CD4-positive, alpha-beta T cell treated with Interleukin-15 for 4 hours (primary cell): ENCODE measurements at regions not wholly inside any gene's neighbourhood (a gene's known extent, or its start where the extent isn't known, plus 50 kb on each side); places are given as distances from the start of the nearest gene placed in this dataset.
"Not testable (repeated sequence)": the region's sequence is repeated elsewhere in the genome, so short reads cannot be mapped to it uniquely, and the experiment has no call there.

Source experiments
- DNase-seq: peaks from one replicate; pipeline ENCODE4 v3.0.0-alpha.2; 2020; ENCODE audit warnings: low spot score

- no peak for DNase-seq
Observed at GRCh38 chr1:18561967-18562366, 68.7 kb upstream of the PAX7 start.

GRCh38 chr1:18564676-18565075 lies 66.0 kb upstream of the PAX7 start:
- DNase-seq: no peak

DNA sequence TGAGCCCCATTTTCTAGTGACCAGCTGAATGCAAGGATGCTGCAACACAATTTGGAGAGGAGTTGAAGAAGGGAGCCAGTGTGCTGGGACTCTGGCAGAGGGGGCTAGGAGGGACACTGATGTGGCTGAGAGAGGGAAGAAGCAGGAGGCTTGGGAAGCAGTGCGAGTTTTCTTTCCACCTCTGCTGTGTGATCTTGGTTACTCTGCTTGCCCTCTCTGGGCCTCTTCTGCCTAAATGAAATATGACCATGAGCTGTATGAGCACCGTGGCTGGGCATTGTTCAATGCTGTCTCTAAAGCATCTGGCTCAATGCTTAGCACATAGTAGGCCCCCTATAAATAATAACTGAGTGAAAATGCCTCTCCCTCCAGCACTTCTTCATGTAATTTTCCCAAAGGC lies 65.3 kb upstream of the PAX7 start:
- no peak for DNase-seq

- DNase-seq: no peak
Observed at GRCh38 chr1:18568489-18568888, 62.2 kb upstream of the PAX7 start.

DNA sequence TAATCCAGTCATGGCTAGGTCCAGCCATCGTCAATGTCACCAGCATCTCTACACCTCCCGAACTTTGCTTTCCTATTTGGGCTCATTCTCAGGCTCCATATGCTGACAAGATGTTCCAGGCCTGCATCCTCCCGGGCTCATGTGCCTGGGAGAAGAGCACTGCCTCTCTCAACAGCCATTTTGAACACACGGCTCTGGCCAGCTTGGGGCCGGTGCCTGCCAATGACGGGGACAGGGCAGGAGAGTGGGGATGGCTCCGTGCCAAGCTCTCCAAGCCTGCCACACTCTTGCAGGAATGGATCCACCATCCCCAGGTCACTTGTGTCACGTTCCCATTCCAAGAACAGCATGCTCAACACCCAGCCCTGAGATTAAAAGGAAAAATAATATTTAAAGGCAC lies 61.4 kb upstream of the PAX7 start:
- no peak for DNase-seq

- DNase-seq: no peak
Observed at GRCh38 chr1:18569811-18570545, 60.7 kb upstream of the PAX7 start.

- no peak for DNase-seq
Observed at GRCh38 chr1:18571275-18571674, 59.4 kb upstream of the PAX7 start.

- no peak for DNase-seq
Observed at GRCh38 chr1:18572022-18572880, 58.4 kb upstream of the PAX7 start.

GRCh38 chr1:18573170-18573569 lies 57.5 kb upstream of the PAX7 start:
- no peak for DNase-seq

GRCh38 chr1:18574754-18575153 lies 55.9 kb upstream of the PAX7 start:
- no peak for DNase-seq

GRCh38 chr1:18575620-18576019 lies 55.0 kb upstream of the PAX7 start:
- peak; percentile 36 for DNase-seq

- DNase-seq: no peak
Observed at GRCh38 chr1:18578271-18578670, 52.4 kb upstream of the PAX7 start.

GRCh38 chr1:18579267-18579666 lies 51.4 kb upstream of the PAX7 start:
- DNase-seq: not testable (repeated sequence)

GRCh38 chr1:18580047-18580446 lies 50.6 kb upstream of the PAX7 start:
- no peak for DNase-seq

DNA sequence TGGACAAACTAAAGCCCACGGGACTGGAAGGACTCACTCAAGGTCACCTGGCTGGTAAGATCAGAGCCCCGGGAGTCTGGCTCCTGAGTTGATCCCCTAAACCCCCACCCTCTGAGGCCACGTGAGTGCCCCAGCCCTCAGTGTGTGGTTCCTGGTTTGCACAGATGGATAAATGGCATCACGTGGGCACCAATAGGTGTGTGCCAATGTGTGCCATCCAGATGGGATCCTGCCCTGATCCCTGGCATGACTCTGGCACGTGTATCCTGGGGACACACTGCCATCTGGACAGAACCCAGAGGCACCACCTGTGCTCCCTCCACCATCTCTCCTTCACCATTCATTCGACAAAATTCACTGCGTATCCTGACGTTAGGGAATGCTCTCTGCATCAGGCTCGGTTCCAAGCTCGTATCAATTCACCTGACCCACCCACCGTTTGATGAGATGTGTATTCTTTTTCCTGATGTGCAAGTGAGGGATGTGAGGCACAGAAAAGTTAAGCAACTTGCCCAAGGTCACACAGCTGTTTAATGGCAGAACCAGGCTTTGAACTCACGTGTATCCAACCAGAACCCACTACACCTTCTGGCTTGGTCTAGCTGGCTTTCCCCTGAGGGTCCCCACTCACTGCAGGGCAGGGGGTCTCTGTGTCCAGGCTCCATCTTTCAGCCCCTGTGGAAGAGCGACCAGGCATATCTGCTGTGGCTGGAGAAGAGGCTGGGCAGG lies 49.8 kb upstream of the PAX7 start:
- no peak for DNase-seq
